SU-DHL-6 (cell line): ENCODE measurements at regions not wholly inside any gene's neighbourhood (a gene's known extent, or its start where the extent isn't known, plus 50 kb on each side); places are given as distances from the start of the nearest gene placed in this dataset.

Source experiments
- H2AFZ ChIP-seq: fragments of 200-600 bp; sonication (generic); 2 replicates; pipeline ENCODE4 v1.6.1; 2014; ENCODE audit warnings: low read depth, mild to moderate bottlenecking, moderate library complexity, mixed read lengths, antibody characterized with exemption, low read length; ENCODE audit not compliant: severe bottlenecking
- H3F3A ChIP-seq: fragments of 200-600 bp; shearing (Covaris generic); 2 replicates; pipeline ENCODE4 v1.6.0; 2016; ENCODE audit warnings: antibody characterized with exemption, mild to moderate bottlenecking; ENCODE audit not compliant: insufficient read depth
- H3K27ac ChIP-seq: fragments of 200-600 bp; sonication (generic); 2 replicates; pipeline ENCODE4 v1.5.1; 2016; ENCODE audit warnings: low read depth, mild to moderate bottlenecking, low read length, moderate library complexity, mixed read lengths
- H3K27me3 ChIP-seq: fragments of 200-600 bp; sonication (generic), shearing (Covaris generic); 2 replicates; pipeline ENCODE4 v1.6.0; 2014; ENCODE audit warnings: mild to moderate bottlenecking, low read length
- H3K36me3 ChIP-seq: fragments of 200-600 bp; sonication (generic); 2 replicates; pipeline ENCODE4 v1.6.1; 2014; ENCODE audit warnings: mild to moderate bottlenecking, low read length, mixed read lengths
- H3K4me2 ChIP-seq: fragments of 300-600, 200-600 bp; shearing (Covaris generic), sonication (generic); 2 replicates; pipeline ENCODE4 v1.6.0; 2014; ENCODE audit warnings: low read length, low read depth, mild to moderate bottlenecking; ENCODE audit not compliant: poor library complexity, severe bottlenecking
- H3K4me3 ChIP-seq: fragments of 200-600 bp; sonication (generic); 2 replicates; pipeline ENCODE4 v1.5.1; 2014; ENCODE audit warnings: antibody characterized with exemption, low read length, mild to moderate bottlenecking, mixed read lengths; ENCODE audit not compliant: insufficient read depth, poor library complexity, severe bottlenecking
- H3K79me2 ChIP-seq: fragments of 200-600 bp; sonication (generic); 2 replicates; pipeline ENCODE4 v1.6.1; 2014; ENCODE audit warnings: mild to moderate bottlenecking, low read length, moderate library complexity; ENCODE audit not compliant: insufficient read depth
- H3K9ac ChIP-seq: fragments of 200-600 bp; sonication (generic); 2 replicates; pipeline ENCODE4 v1.7.0; 2014; ENCODE audit warnings: mild to moderate bottlenecking, low read length
- H3K9me2 ChIP-seq: fragments of 200-600 bp; sonication (generic); replicated peaks from 2 replicates; pipeline ENCODE4 v1.6.1; 2014; ENCODE audit warnings: low read length; ENCODE audit not compliant: insufficient read depth
- H3K9me3 ChIP-seq: fragments of 200-600 bp; sonication (generic); 2 replicates; pipeline ENCODE4 v1.6.1; 2014; ENCODE audit warnings: low read length, mixed read lengths; ENCODE audit not compliant: insufficient read depth
- H4K20me1 ChIP-seq: fragments of 200-600 bp; sonication (generic); 2 replicates; pipeline ENCODE4 v1.6.1; 2014; ENCODE audit warnings: low read depth, mild to moderate bottlenecking, antibody characterized with exemption, low read length, moderate library complexity, mixed read lengths
- EZH2phosphoT487 ChIP-seq: fragments of 200-600 bp; sonication (generic), shearing (Covaris generic); conservative IDR thresholded peaks from 2 replicates; pipeline ENCODE4 v1.6.1; 2018; ENCODE audit warnings: mild to moderate bottlenecking, antibody characterized with exemption, low read length, moderate library complexity, mixed read lengths
- TF ChIP-seq, protein P1 (sequence below): fragments of 200-600 bp; sonication (generic); IDR thresholded peaks from one replicate; pipeline ENCODE4 v1.5.1; 2017; ENCODE audit warnings: antibody characterized with exemption, mild to moderate bottlenecking, low read length, moderate library complexity; ENCODE audit not compliant: insufficient read depth, poor library complexity, severe bottlenecking

DNA sequence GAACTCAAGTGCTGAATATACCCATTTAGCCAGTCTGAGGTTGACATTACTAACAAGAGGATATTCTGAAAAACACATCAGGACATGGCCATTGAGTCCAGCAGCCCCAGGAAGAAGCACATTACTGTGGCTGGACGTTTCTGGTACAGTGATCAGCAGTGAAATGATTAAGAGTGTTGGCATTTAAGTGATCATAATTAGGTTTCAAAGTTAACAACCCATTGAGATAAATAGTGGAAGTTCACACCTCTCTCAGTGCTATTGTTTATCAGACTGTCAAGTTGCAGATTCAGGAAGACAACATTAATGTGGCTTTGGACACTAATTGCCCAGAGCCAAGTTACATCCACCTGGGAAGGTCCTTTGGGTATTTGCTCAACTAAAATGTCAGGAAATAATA, 139.5 kb upstream of the GAREM1 start:
- Histone ChIP-seq H3F3A (no peaks in the 10 kb centered on the region), H3K4me2 (no peak overlapping the region), H3K9me2 (no peaks in the 10 kb centered on the region), H3K9ac (no peak overlapping the region), H3K27ac (no peak overlapping the region), H3K9me3 (no peaks in the 10 kb centered on the region), H2AFZ (no peak overlapping the region), H3K4me3 (no peak overlapping the region), H3K27me3 (no peaks in the 10 kb centered on the region), H3K36me3 (no peaks in the 10 kb centered on the region), H4K20me1 (no peaks in the 10 kb centered on the region), H3K79me2 (no peaks in the 10 kb centered on the region)
- TF ChIP-seq, protein P1, sequence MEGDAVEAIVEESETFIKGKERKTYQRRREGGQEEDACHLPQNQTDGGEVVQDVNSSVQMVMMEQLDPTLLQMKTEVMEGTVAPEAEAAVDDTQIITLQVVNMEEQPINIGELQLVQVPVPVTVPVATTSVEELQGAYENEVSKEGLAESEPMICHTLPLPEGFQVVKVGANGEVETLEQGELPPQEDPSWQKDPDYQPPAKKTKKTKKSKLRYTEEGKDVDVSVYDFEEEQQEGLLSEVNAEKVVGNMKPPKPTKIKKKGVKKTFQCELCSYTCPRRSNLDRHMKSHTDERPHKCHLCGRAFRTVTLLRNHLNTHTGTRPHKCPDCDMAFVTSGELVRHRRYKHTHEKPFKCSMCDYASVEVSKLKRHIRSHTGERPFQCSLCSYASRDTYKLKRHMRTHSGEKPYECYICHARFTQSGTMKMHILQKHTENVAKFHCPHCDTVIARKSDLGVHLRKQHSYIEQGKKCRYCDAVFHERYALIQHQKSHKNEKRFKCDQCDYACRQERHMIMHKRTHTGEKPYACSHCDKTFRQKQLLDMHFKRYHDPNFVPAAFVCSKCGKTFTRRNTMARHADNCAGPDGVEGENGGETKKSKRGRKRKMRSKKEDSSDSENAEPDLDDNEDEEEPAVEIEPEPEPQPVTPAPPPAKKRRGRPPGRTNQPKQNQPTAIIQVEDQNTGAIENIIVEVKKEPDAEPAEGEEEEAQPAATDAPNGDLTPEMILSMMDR: no peak
- TF ChIP-seq EZH2phosphoT487: no peak

- H3K9ac ChIP-seq: no peak overlapping the region
- H3K9me2 ChIP-seq: no peaks in the 10 kb centered on the region
- no peak overlapping the region for H3K27ac ChIP-seq
- H3K4me3 ChIP-seq: no peak overlapping the region
- no peak overlapping the region for H3K4me2 ChIP-seq
- no peak for TF ChIP-seq EZH2phosphoT487
- TF ChIP-seq, protein P1: no peak
- H3K9me3 ChIP-seq: no peaks in the 10 kb centered on the region
- no peak overlapping the region for H2AFZ ChIP-seq
- no peaks in the 10 kb centered on the region for H3K36me3 ChIP-seq
- H3K79me2 ChIP-seq: no peaks in the 10 kb centered on the region
- no peaks in the 10 kb centered on the region for H3F3A ChIP-seq
- no peaks in the 10 kb centered on the region for H3K27me3 ChIP-seq
- no peaks in the 10 kb centered on the region for H4K20me1 ChIP-seq
Measured at GRCh38 chr18:32607816-32608215, 137.1 kb upstream of the GAREM1 start.

- no peaks in the 10 kb centered on the region for H3K36me3 ChIP-seq
Measured at GRCh38 chr18:32598144-32598543, 127.5 kb upstream of the GAREM1 start.

More at GRCh38 chr18:32598144-32598543, 127.5 kb upstream of the GAREM1 start:
- Histone ChIP-seq H3K27ac (no peak overlapping the region), H3K27me3 (no peaks in the 10 kb centered on the region), H2AFZ (no peak overlapping the region), H3K9me3 (no peaks in the 10 kb centered on the region), H3K4me3 (no peak overlapping the region), H3K9ac (no peak overlapping the region), H4K20me1 (no peaks in the 10 kb centered on the region), H3F3A (no peaks in the 10 kb centered on the region), H3K79me2 (no peaks in the 10 kb centered on the region), H3K4me2 (no peak overlapping the region), H3K9me2 (no peaks in the 10 kb centered on the region)
- TF ChIP-seq EZH2phosphoT487: no peak
- TF ChIP-seq, protein P1: no peak
